ENCODE measurements at regions not wholly inside any gene's neighbourhood (a gene's known extent, or its start where the extent isn't known, plus 50 kb on each side); places are given as distances from the start of the nearest gene placed in this dataset.

DNA sequence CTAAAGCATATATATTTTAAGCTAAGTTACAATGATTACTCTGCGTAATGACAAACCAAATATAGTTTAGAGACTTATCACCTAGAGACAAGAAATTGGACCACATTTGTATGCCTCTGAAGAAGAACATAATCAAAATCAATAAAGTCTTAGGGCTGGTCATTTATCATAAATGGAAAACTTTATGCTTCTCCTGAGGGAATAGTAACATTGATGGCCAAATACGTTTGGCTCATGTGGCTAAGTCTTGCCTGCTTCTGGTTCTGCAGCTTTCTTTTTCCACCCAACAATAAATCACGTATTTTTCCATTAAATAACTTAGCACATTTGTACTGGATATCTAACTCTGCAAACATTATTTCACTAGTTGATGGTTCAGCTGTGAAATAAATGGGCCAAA is 458.4 kb downstream of the SLITRK1 start:
- no peak for DNase-seq
- Histone ChIP-seq H3K9me3 (peaks cover 0 to 3% (median 0%) of the 10 kb centered on the region in 4 donors), H3K27me3 (no peaks in the 10 kb centered on the region), H3K27ac (no peak overlapping the region), H3K4me1 (no peaks in the 10 kb centered on the region), H3K4me3 (no peak overlapping the region), H3K36me3 (no peaks in the 10 kb centered on the region)
- 55 to 84% methylated on average over 3 of the region's 3 CpGs for WGBS, 2 donors
- TF ChIP-seq POLR2A (IDR thresholded peaks at IDR 0.05) (no peak), EP300 (IDR thresholded peaks at IDR 0.05) (no peak), POLR2AphosphoS5 (IDR thresholded peaks at IDR 0.05) (no peak)
- TF ChIP-seq, protein P1, sequence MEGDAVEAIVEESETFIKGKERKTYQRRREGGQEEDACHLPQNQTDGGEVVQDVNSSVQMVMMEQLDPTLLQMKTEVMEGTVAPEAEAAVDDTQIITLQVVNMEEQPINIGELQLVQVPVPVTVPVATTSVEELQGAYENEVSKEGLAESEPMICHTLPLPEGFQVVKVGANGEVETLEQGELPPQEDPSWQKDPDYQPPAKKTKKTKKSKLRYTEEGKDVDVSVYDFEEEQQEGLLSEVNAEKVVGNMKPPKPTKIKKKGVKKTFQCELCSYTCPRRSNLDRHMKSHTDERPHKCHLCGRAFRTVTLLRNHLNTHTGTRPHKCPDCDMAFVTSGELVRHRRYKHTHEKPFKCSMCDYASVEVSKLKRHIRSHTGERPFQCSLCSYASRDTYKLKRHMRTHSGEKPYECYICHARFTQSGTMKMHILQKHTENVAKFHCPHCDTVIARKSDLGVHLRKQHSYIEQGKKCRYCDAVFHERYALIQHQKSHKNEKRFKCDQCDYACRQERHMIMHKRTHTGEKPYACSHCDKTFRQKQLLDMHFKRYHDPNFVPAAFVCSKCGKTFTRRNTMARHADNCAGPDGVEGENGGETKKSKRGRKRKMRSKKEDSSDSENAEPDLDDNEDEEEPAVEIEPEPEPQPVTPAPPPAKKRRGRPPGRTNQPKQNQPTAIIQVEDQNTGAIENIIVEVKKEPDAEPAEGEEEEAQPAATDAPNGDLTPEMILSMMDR (IDR thresholded peaks at IDR 0.05) = no peak
- intact Hi-C loops (cut with DNase I) = no loop called here

DNA sequence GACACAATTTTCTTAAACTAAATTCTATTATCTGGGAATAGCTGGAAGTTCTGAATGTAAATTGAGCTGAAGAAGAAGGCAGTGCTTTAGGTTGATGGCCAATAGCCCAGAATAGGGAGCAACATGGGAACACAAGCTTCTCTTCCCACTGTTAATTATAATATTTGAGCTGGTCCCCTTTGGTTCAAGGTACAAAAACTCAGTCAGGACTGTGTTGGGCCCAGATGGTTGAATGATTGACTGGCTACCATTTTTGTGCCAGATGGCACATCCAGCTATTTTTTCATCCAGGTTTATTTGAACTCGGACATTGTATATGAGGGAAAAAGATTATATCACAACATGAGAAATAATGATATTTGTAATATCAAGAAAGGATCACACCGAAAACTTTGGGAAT is 458.9 kb downstream of the SLITRK1 start:
- no peak overlapping the region for H3K27ac ChIP-seq
- no peak for DNase-seq
- intact Hi-C loops (cut with DNase I) = no loop called here
- peaks cover 0 to 3% (median 0%) of the 10 kb centered on the region in 4 donors for H3K9me3 ChIP-seq
- H3K4me1 ChIP-seq = no peaks in the 10 kb centered on the region
- H3K36me3 ChIP-seq = no peaks in the 10 kb centered on the region
- no peaks in the 10 kb centered on the region for H3K27me3 ChIP-seq
- H3K4me3 ChIP-seq = no peak overlapping the region
- TF ChIP-seq POLR2A (IDR thresholded peaks at IDR 0.05) = no peak
- no peak for TF ChIP-seq POLR2AphosphoS5 (IDR thresholded peaks at IDR 0.05)
- no peak for TF ChIP-seq EP300 (IDR thresholded peaks at IDR 0.05)
- TF ChIP-seq, protein P1 (IDR thresholded peaks at IDR 0.05) = no peak
- whole genome bisulfite sequencing, 2 donors = 89 to 90% methylated on average over 2 of the region's 2 CpGs

DNA sequence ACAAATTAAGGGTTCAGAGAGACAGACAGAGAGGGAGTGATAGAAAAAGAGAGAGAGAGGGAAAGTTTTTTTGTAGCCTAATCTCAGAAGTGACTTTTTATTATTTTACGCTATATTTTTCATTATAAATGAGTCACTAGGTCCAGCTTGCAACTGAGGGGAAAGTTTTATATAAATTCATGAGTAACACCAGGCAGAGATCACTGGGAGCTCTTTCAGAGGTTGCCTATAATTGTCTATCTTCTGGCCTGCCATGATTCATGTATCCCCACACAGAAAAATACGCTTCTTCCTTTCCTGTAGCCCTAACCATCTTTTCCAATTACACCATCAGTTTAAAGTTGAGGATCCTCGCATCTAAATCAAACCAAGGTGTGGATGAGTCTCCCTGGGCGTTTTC is 467.9 kb downstream of the SLITRK1 start:
- no peak for TF ChIP-seq POLR2A (IDR thresholded peaks at IDR 0.05)
- TF ChIP-seq, protein P1 (IDR thresholded peaks at IDR 0.05) = no peak
- no peak for TF ChIP-seq POLR2AphosphoS5 (IDR thresholded peaks at IDR 0.05)
- TF ChIP-seq EP300 (IDR thresholded peaks at IDR 0.05) = no peak
- Histone ChIP-seq H3K36me3 (no peaks in the 10 kb centered on the region), H3K9me3 (no peaks in the 10 kb centered on the region), H3K27me3 (no peaks in the 10 kb centered on the region), H3K4me1 (no peaks in the 10 kb centered on the region), H3K27ac (no peak overlapping the region), H3K4me3 (no peak overlapping the region)
- intact Hi-C loops (cut with DNase I) = no loop called here
- no peak for DNase-seq
- WGBS, 2 donors = 51 to 79% methylated on average over 4 of the region's 4 CpGs

DNA sequence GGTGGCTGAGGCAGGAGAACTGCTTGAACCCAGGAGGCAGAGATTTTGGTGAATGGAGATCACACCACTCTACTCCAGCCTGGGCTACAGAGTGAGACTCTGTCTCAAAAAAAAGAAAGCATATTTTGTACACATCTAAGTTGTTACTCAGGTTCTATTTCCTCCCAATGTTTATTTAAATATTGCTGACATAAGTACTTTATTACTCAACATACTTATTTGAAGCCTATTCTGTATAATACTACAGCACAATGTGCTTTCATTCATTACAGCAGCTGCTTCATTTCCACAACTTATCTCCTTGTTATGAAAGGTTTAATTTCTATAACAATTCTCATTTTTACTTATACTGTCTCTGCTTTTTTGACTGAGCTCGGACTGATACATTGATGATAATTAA is 495.7 kb downstream of the SLITRK1 start:
- no peaks in the 10 kb centered on the region for H3K27me3 ChIP-seq
- H3K9me3 ChIP-seq = peaks cover 0 to 4% (median 0%) of the 10 kb centered on the region in 4 donors
- H3K4me3 ChIP-seq = no peak overlapping the region
- 76 to 82% methylated on average over 1 of the region's 1 CpG for whole genome bisulfite sequencing, 2 donors
- no peak overlapping the region for H3K27ac ChIP-seq
- no peaks in the 10 kb centered on the region for H3K4me1 ChIP-seq
- DNase-seq = no peak
- no peaks in the 10 kb centered on the region for H3K36me3 ChIP-seq
- TF ChIP-seq, protein P1 (IDR thresholded peaks at IDR 0.05) = no peak
- no peak for TF ChIP-seq POLR2A (IDR thresholded peaks at IDR 0.05)
- intact Hi-C loops (cut with DNase I) = no loop called here

DNA sequence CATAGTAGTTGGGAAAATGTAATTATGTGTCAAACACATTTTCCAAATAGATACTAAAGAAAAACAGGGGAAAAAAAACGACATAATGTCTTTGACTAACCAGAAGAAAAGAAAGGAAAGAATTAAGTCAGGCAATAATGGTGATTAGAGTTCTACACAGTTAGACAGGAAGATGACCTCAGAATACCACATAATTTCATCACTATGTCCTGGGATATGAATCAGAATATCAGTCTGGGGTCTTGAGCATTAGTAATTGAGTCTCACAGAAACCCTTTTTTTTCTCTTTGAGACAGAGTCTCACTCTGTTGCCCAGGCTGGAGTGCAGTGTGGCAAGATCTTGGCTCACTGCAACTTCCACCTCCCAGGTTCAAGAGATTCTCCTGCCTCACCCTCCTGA is 503.4 kb downstream of the SLITRK1 start:
- no peak for DNase-seq
- intact Hi-C loops (cut with DNase I) = no loop called here
- H3K27ac ChIP-seq = no peak overlapping the region
- peaks cover 0 to 2% (median under 1%) of the 10 kb centered on the region in 4 donors for H3K9me3 ChIP-seq
- no peaks in the 10 kb centered on the region for H3K27me3 ChIP-seq
- no peaks in the 10 kb centered on the region for H3K36me3 ChIP-seq
- 26 to 47% methylated on average over 1 of the region's 1 CpG for WGBS, 2 donors
- TF ChIP-seq POLR2AphosphoS5 (IDR thresholded peaks at IDR 0.05) (no peak), POLR2A (IDR thresholded peaks at IDR 0.05) (no peak), EP300 (IDR thresholded peaks at IDR 0.05) (no peak)
- TF ChIP-seq, protein P1 (IDR thresholded peaks at IDR 0.05) = no peak
- peaks cover 0 to 14% (median 10%) of the 10 kb centered on the region in 4 donors for H3K4me1 ChIP-seq
- H3K4me3 ChIP-seq = no peak overlapping the region

Data from sigmoid colon (tissue), 6 donors.